HCT116 (cell line): ENCODE measurements at regions not wholly inside any gene's neighbourhood (a gene's known extent, or its start where the extent isn't known, plus 50 kb on each side); places are given as distances from the start of the nearest gene placed in this dataset.

Source experiments
- CEBPB ChIP-seq: IDR thresholded peaks from 2 replicates; pipeline ENCODE4 v1.6.1; 2012; ENCODE audit warnings: low read depth
- CTCF ChIP-seq, 3 experiments: fragments of 200-600 bp in 1 of 3; sonication (generic) in 1 of 3; IDR thresholded peaks in 2 of 3; conservative IDR thresholded peaks in 1 of 3; 2 replicates each; pipeline ENCODE4 v1.5.1; 2012 to 2017; ENCODE audit warnings: low read depth in 2 of 3, low read length in 2 of 3, antibody characterized with exemption in 1 of 3, borderline replicate concordance in 1 of 3, control low read depth in 1 of 3, mild to moderate bottlenecking in 1 of 3, mixed read lengths in 1 of 3, mixed run types in 1 of 3, moderate library complexity in 1 of 3; ENCODE audit not compliant: insufficient read depth in 1 of 3
- ELF1 ChIP-seq: IDR thresholded peaks from 2 replicates; pipeline ENCODE4 v1.6.1; 2012; ENCODE audit warnings: low read depth, borderline replicate concordance
- EZH2 ChIP-seq: fragments of 200-600 bp; sonication (generic); IDR thresholded peaks from 2 replicates; pipeline ENCODE4 v1.6.1; 2017; ENCODE audit warnings: antibody characterized with exemption, mixed run types

- TF ChIP-seq ELF1 (no peak), CTCF (IDR thresholded peaks at IDR 0.05 in 2 of 3, conservative IDR thresholded peaks at IDR 0.05 in 1 of 3; ENCODE audit: borderline replicate concordance in 1 of 3, insufficient read depth in 1 of 3, low read depth in 2 of 3, low read length in 2 of 3) (no peak), EZH2 (no peak), CEBPB (no peak)
Observed at GRCh38 chr4:114547340-114548134, 51.1 kb upstream of the UGT8 start.
